IMR-90 (cell line): ENCODE measurements at regions not wholly inside any gene's neighbourhood (a gene's known extent, or its start where the extent isn't known, plus 50 kb on each side); places are given as distances from the start of the nearest gene placed in this dataset.

Experiments
- ATAC-seq: fragments of 200-7000 bp; cut with Tn5 transposase; 2 replicates; pipeline ENCODE4 v1.9.1; 2020; ENCODE audit warnings: low read depth, mild to moderate bottlenecking, moderate library complexity
- BruUV-seq: library from RNA; stranded (reverse); fragments of 400-500 nt; replicated peaks from 2 replicates; lab custom pipeline; 2021; lab: Mats Ljungman, UMichigan
- CTCF ChIA-PET: fragments of 300-600 bp; formaldehyde crosslinking; extraction: SDS; loops from one replicate; lab custom pipeline; 2021; ENCODE audit warnings: antibody characterized with exemption; lab: Yijun Ruan, JAX
- POLR2A ChIA-PET: fragments of 300-600 bp; sonication (Branson Sonifier 250); formaldehyde crosslinking; loops from one replicate; lab custom pipeline; 2022; ENCODE audit warnings: antibody characterized with exemption; ENCODE audit not compliant: unreplicated experiment; lab: Charles Lee
- DNase-seq: peaks from one replicate; pipeline ENCODE4 v3.0.0; 2013
- H2AFZ ChIP-seq: replicated peaks from 2 replicates; pipeline ENCODE3; 2013; ENCODE audit warnings: low read length, mild to moderate bottlenecking; ENCODE audit not compliant: poor library complexity
- H2AK5ac ChIP-seq: 2 replicates; pipeline ENCODE4 v1.6.1; 2013; ENCODE audit warnings: low read depth, low read length, inconsistent platforms
- H2AK9ac ChIP-seq: replicated peaks from 2 replicates; pipeline ENCODE3; 2013; ENCODE audit warnings: mild to moderate bottlenecking, low read depth, low read length, moderate library complexity; ENCODE audit not compliant: poor library complexity
- H2BK120ac ChIP-seq: 2 replicates; pipeline ENCODE4 v1.6.1; 2013; ENCODE audit warnings: low read depth, low read length, inconsistent platforms
- H2BK15ac ChIP-seq: 3 replicates; pipeline ENCODE4 v1.6.1; 2013; ENCODE audit warnings: low read depth, low read length, inconsistent platforms
- H2BK20ac ChIP-seq: 2 replicates; pipeline ENCODE4 v1.6.1; 2013; ENCODE audit warnings: low read depth, mild to moderate bottlenecking, inconsistent platforms, low read length, moderate library complexity
- H2BK5ac ChIP-seq: 2 replicates; pipeline ENCODE4 v1.6.1; 2013; ENCODE audit warnings: mild to moderate bottlenecking, low read depth, low read length, inconsistent platforms; ENCODE audit not compliant: poor library complexity, severe bottlenecking
- H3K14ac ChIP-seq: replicated peaks from 2 replicates; pipeline ENCODE4 v1.6.1; 2013; ENCODE audit warnings: low read depth, low read length, inconsistent platforms
- H3K18ac ChIP-seq: 2 replicates; pipeline ENCODE4 v1.6.1; 2013; ENCODE audit warnings: low read depth, low read length, control low read depth
- H3K23ac ChIP-seq: 2 replicates; pipeline ENCODE4 v1.6.1; 2013; ENCODE audit warnings: low read depth, low read length, inconsistent platforms
- H3K27ac ChIP-seq: 2 replicates; pipeline ENCODE4 v1.5.1; 2013; ENCODE audit warnings: mild to moderate bottlenecking, control low read depth, low read length; ENCODE audit not compliant: insufficient read depth
- H3K27me3 ChIP-seq: 2 replicates; pipeline ENCODE4 v1.6.1; 2013; ENCODE audit warnings: low read length; ENCODE audit not compliant: control insufficient read depth, insufficient read depth
- H3K36me3 ChIP-seq: 2 replicates; pipeline ENCODE4 v1.6.1; 2013; ENCODE audit warnings: low read length, mixed read lengths; ENCODE audit not compliant: control insufficient read depth, insufficient read depth
- H3K4ac ChIP-seq: 2 replicates; pipeline ENCODE4 v1.6.1; 2013; ENCODE audit warnings: low read depth, low read length, inconsistent platforms
- H3K4me1 ChIP-seq: 2 replicates; pipeline ENCODE4 v1.6.1; 2013; ENCODE audit warnings: low read length, mixed read lengths; ENCODE audit not compliant: control insufficient read depth, insufficient read depth
- H3K4me2 ChIP-seq: 2 replicates; pipeline ENCODE4 v1.6.1; 2013; ENCODE audit warnings: low read depth, mild to moderate bottlenecking, control low read depth, low read length, moderate library complexity
- H3K4me3 ChIP-seq: 2 replicates; pipeline ENCODE4 v1.5.1; 2013; ENCODE audit warnings: low read depth, mild to moderate bottlenecking, control low read depth, low read length, moderate library complexity; ENCODE audit not compliant: insufficient read depth
- H3K56ac ChIP-seq: 2 replicates; pipeline ENCODE4 v1.6.1; 2013; ENCODE audit warnings: low read length, inconsistent platforms; ENCODE audit not compliant: insufficient read depth; ENCODE audit errors: extremely low read depth
- H3K79me1 ChIP-seq, 2 experiments: 2 replicates each; pipeline ENCODE4 v1.6.1; 2013; ENCODE audit warnings: low read length in 2 of 2, inconsistent platforms in 1 of 2, low read depth in 1 of 2
- H3K9ac ChIP-seq: 2 replicates; pipeline ENCODE4 v1.6.1; 2013; ENCODE audit warnings: low read depth, low read length, control low read depth
- H3K9me1 ChIP-seq: 2 replicates; pipeline ENCODE4 v1.6.1; 2013; ENCODE audit warnings: low read length, inconsistent platforms; ENCODE audit not compliant: insufficient read depth
- H3K9me3 ChIP-seq: 2 replicates; pipeline ENCODE4 v1.6.1; 2013; ENCODE audit warnings: low read length; ENCODE audit not compliant: control insufficient read depth, insufficient read depth
- H4K20me1 ChIP-seq: 2 replicates; pipeline ENCODE4 v1.6.1; 2013; ENCODE audit warnings: low read length, inconsistent platforms; ENCODE audit not compliant: insufficient read depth
- H4K5ac ChIP-seq: 2 replicates; pipeline ENCODE4 v1.6.1; 2013; ENCODE audit warnings: mild to moderate bottlenecking, low read depth, low read length, control low read depth
- H4K8ac ChIP-seq, 2 experiments: 2 replicates each; pipeline ENCODE4 v1.6.1; 2013; ENCODE audit warnings: low read depth in 2 of 2, low read length in 2 of 2, control low read depth in 1 of 2, inconsistent platforms in 1 of 2
- H4K91ac ChIP-seq: 2 replicates; pipeline ENCODE4 v1.6.1; 2013; ENCODE audit warnings: low read depth, low read length, inconsistent platforms; ENCODE audit not compliant: insufficient read depth
- BHLHE40 ChIP-seq: fragments of 150-350 bp; IDR thresholded peaks from 2 replicates; pipeline ENCODE4 v1.6.1; 2016; ENCODE audit warnings: mild to moderate bottlenecking, low read depth, low read length
- CEBPB ChIP-seq: IDR thresholded peaks from 2 replicates; pipeline ENCODE4 v1.6.1; 2012; ENCODE audit warnings: low read depth, low read length, improper control_type of control experiment
- CHD1 ChIP-seq: IDR thresholded peaks from 2 replicates; pipeline ENCODE4 v1.6.1; 2012; ENCODE audit warnings: low read depth, low read length, improper control_type of control experiment
- FOS ChIP-seq: fragments of 150-350 bp; IDR thresholded peaks from 2 replicates; pipeline ENCODE4 v1.6.1; 2016; ENCODE audit warnings: low read depth, low read length
- MAFK ChIP-seq: IDR thresholded peaks from 2 replicates; pipeline ENCODE4 v1.6.1; 2012; ENCODE audit warnings: low read depth, low read length, improper control_type of control experiment
- MAZ ChIP-seq: IDR thresholded peaks from 2 replicates; pipeline ENCODE4 v1.6.1; 2012; ENCODE audit warnings: low read depth, mild to moderate bottlenecking, low read length, improper control_type of control experiment, moderate library complexity, borderline replicate concordance
- MXI1 ChIP-seq: IDR thresholded peaks from 2 replicates; pipeline ENCODE4 v1.6.1; 2012; ENCODE audit warnings: low read depth, mild to moderate bottlenecking, low read length, moderate library complexity, borderline replicate concordance
- NFE2L2 ChIP-seq: fragments of 150-350 bp; IDR thresholded peaks from 2 replicates; pipeline ENCODE4 v1.6.1; 2016; ENCODE audit warnings: low read depth, mild to moderate bottlenecking, low read length
- POLR2A ChIP-seq: IDR thresholded peaks from 2 replicates; pipeline ENCODE4 v1.6.1; 2012; ENCODE audit warnings: mild to moderate bottlenecking, low read depth, low read length
- RAD21 ChIP-seq: IDR thresholded peaks from 2 replicates; pipeline ENCODE4 v1.6.1; 2012; ENCODE audit warnings: low read length, improper control_type of control experiment
- RCOR1 ChIP-seq: IDR thresholded peaks from 2 replicates; pipeline ENCODE4 v1.6.1; 2012; ENCODE audit warnings: mild to moderate bottlenecking, low read length, improper control_type of control experiment; ENCODE audit not compliant: insufficient replicate concordance
- RFX5 ChIP-seq: IDR thresholded peaks from 2 replicates; pipeline ENCODE4 v1.8.0; 2012; ENCODE audit warnings: low read depth, mild to moderate bottlenecking, low read length, moderate library complexity
- SMC3 ChIP-seq: fragments of 150-350 bp; IDR thresholded peaks from 2 replicates; pipeline ENCODE4 v1.6.1; 2016; ENCODE audit warnings: low read depth, mild to moderate bottlenecking, antibody characterized with exemption, low read length, moderate library complexity
- WGBS, 2 experiments: methylation state at CpG; one replicate each; pipeline versions ENCODE4 v1.1.5 to v1.1.7; 2013; ENCODE audit warnings: missing lambda C conversion rate in 2 of 2; ENCODE audit not compliant: insufficient read length in 1 of 2; ENCODE audit errors: extremely low coverage in 2 of 2; 5-methylcytosine and 5-hydroxymethylcytosine counted together
- dilution Hi-C: fragments of 300-500 bp; cut with HindIII; formaldehyde crosslinking; loops from one replicate; pipeline ENCODE4 v1.14.3; 2018; ENCODE audit warnings: low sequenced_read_pairs; ENCODE audit not compliant: unreplicated experiment
- in situ Hi-C: fragments of 300-500 bp; cut with MboI; formaldehyde crosslinking; loops from 3 replicates; pipeline ENCODE4 v1.14.3; 2019; ENCODE audit warnings: low sequenced_read_pairs, inconsistent platforms, mixed read lengths
- intact Hi-C: fragments of 100-400 bp; cut with micrococcal nuclease; formaldehyde crosslinking; loops from 2 replicates; pipeline ENCODE4 v1.10.0; 2022
- TF ChIP-seq, protein P1 (sequence below): fragments of 150-350 bp; IDR thresholded peaks from 2 replicates; pipeline ENCODE4 v1.6.1; 2017; ENCODE audit warnings: mild to moderate bottlenecking, antibody characterized with exemption, low read length, low read depth
- TF ChIP-seq, protein P2 (sequence below): conservative IDR thresholded peaks from 2 replicates; pipeline ENCODE4 v1.5.1; 2012; ENCODE audit warnings: mild to moderate bottlenecking, low read depth, low read length, improper control_type of control experiment
- TF ChIP-seq, protein P3 (sequence below): fragments of 150-350 bp; IDR thresholded peaks from 2 replicates; pipeline ENCODE4 v1.6.1; 2016; ENCODE audit warnings: low read depth, mild to moderate bottlenecking, low read length, moderate library complexity, borderline replicate concordance

DNA sequence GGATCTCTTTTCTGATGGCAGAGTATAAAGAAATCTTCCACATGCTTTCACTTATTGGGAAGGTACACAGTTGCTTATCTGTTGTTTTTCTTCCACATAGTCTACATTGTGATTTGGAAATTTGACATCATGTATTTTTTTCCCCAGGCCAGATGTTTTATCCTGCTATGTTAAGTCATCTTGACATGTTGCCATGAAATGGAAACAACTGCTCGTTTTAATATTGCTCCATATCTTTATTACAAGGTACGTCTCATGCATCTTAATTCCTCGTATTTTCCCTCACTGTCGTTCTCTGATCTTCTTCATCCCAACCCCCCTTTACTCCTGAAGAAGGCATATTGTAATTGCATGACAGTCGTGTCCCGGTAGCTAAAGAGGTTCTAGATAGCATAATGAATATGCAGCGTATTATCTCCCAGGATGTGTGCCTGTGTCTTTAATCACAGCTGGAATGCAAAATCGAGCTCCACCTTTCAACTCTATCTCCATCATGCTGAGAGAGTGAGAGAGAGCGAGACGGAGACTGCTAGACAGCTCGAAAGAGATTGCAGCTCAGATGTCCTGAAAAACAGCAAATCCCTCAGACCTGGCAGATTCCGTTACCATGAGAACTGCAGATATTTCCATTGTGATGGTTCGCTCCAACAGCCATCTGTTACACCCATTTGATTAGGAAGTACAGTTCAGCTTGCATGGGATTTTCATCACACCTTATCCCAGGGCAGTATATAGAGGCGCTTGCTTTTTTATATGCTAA, 281.7 kb downstream of the TMEM38B start:
- Histone ChIP-seq H3K56ac (no peak overlapping the region), H3K4me1 (no peaks in the 10 kb centered on the region), H3K4me2 (no peak overlapping the region), H3K9me1 (no peaks in the 10 kb centered on the region), H3K9ac (no peak overlapping the region), H2AFZ (no peak overlapping the region), H4K20me1 (no peaks in the 10 kb centered on the region), H3K27ac (no peak overlapping the region), H2BK15ac (no peak overlapping the region), H4K8ac (no peak overlapping the region), H3K36me3 (no peaks in the 10 kb centered on the region), H3K9me3 (no peaks in the 10 kb centered on the region), H4K91ac (no peak overlapping the region), H2AK5ac (no peak overlapping the region), H2BK5ac (no peak overlapping the region), H3K79me1 (no peaks in the 10 kb centered on the region), H3K4ac (no peak overlapping the region), H2BK120ac (no peak overlapping the region), H3K18ac (no peak overlapping the region), H2AK9ac (no peak overlapping the region), H2BK20ac (no peak overlapping the region), H3K14ac (no peak overlapping the region), H4K5ac (no peak overlapping the region), H3K4me3 (no peak overlapping the region), H3K23ac (no peak overlapping the region), H3K27me3 (no peaks in the 10 kb centered on the region)
- dilution Hi-C loops: no loop called here
- CTCF ChIA-PET: interaction anchor here (1.0 kb wide), 1 partner anchor 9 kb away, joined by 5 read pairs; no protein-coding TSS in a partner anchor
- DNase-seq (no peak), ATAC-seq (no peak)
- in situ Hi-C loops: no loop called here
- no TSS peak for BruUV-seq
- intact Hi-C loops: no loop called here
- no CpG with 5 or more reads among the region's 14 CpGs for WGBS, 2 experiments
- TF ChIP-seq MXI1: no peak
- TF ChIP-seq, protein P1, sequence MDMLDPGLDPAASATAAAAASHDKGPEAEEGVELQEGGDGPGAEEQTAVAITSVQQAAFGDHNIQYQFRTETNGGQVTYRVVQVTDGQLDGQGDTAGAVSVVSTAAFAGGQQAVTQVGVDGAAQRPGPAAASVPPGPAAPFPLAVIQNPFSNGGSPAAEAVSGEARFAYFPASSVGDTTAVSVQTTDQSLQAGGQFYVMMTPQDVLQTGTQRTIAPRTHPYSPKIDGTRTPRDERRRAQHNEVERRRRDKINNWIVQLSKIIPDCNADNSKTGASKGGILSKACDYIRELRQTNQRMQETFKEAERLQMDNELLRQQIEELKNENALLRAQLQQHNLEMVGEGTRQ: no peak
- TF ChIP-seq MAFK: no peak
- TF ChIP-seq, protein P2, sequence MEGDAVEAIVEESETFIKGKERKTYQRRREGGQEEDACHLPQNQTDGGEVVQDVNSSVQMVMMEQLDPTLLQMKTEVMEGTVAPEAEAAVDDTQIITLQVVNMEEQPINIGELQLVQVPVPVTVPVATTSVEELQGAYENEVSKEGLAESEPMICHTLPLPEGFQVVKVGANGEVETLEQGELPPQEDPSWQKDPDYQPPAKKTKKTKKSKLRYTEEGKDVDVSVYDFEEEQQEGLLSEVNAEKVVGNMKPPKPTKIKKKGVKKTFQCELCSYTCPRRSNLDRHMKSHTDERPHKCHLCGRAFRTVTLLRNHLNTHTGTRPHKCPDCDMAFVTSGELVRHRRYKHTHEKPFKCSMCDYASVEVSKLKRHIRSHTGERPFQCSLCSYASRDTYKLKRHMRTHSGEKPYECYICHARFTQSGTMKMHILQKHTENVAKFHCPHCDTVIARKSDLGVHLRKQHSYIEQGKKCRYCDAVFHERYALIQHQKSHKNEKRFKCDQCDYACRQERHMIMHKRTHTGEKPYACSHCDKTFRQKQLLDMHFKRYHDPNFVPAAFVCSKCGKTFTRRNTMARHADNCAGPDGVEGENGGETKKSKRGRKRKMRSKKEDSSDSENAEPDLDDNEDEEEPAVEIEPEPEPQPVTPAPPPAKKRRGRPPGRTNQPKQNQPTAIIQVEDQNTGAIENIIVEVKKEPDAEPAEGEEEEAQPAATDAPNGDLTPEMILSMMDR: no peak
- TF ChIP-seq BHLHE40: no peak
- TF ChIP-seq POLR2A: no peak
- no peak for TF ChIP-seq CHD1
- no peak for TF ChIP-seq FOS
- no peak for TF ChIP-seq CEBPB
- TF ChIP-seq RFX5: no peak
- no peak for TF ChIP-seq RAD21
- no peak for TF ChIP-seq RCOR1
- no peak for TF ChIP-seq MAZ
- no peak for TF ChIP-seq NFE2L2
- no peak for TF ChIP-seq SMC3
- TF ChIP-seq, protein P3, sequence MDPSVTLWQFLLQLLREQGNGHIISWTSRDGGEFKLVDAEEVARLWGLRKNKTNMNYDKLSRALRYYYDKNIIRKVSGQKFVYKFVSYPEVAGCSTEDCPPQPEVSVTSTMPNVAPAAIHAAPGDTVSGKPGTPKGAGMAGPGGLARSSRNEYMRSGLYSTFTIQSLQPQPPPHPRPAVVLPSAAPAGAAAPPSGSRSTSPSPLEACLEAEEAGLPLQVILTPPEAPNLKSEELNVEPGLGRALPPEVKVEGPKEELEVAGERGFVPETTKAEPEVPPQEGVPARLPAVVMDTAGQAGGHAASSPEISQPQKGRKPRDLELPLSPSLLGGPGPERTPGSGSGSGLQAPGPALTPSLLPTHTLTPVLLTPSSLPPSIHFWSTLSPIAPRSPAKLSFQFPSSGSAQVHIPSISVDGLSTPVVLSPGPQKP: no peak
- POLR2A ChIA-PET: no interaction called here
